ENCODE measurements at regions not wholly inside any gene's neighbourhood (a gene's known extent, or its start where the extent isn't known, plus 50 kb on each side); places are given as distances from the start of the nearest gene placed in this dataset.

- no peak for DNase-seq
These were observed 59.9 kb upstream of the AP1S2 start for GRCh38 chrX:15914486-15914885.

DNA sequence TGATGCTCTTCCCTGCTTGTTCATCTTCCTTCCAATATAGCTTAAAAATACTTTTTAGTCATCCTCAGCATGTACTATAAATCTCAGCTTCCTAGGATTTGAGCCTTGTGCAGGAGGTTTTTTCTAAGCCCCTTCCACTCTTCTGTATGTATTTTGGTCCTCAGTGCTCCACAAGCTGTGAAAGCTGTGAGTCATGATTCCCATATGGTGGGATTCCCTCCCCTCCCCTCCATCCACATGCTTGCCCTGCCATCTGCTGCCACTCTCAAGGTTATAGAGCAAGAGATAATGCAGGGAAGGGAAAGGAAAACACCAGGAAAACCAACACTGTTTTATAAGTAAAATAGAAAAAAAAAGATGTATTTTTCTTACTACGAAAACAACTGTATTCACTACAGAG is 58.5 kb upstream of the AP1S2 start:
- no peak for DNase-seq

GRCh38 chrX:15911734-15912550 is 57.3 kb upstream of the AP1S2 start:
- no peak for DNase-seq

DNA sequence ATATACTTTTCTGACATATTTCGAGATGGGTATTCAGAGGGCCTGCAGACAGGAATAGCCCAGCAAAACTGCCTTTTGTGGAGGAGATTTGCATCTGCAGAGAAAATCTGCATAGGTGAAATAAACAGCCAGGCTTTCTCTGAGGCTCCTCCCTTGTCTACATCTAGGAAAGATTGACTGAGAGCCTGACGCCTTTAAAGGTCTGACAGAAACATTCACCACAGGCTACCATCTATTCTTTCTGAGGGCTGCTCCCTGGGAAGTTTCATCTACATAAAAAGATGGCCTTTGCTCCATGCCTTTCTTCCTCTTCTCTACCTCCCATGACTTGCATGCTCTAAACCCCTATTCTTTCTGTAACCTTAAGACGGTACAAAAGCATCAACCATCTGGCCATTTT is 55.0 kb upstream of the AP1S2 start:
- DNase-seq = no peak

DNA sequence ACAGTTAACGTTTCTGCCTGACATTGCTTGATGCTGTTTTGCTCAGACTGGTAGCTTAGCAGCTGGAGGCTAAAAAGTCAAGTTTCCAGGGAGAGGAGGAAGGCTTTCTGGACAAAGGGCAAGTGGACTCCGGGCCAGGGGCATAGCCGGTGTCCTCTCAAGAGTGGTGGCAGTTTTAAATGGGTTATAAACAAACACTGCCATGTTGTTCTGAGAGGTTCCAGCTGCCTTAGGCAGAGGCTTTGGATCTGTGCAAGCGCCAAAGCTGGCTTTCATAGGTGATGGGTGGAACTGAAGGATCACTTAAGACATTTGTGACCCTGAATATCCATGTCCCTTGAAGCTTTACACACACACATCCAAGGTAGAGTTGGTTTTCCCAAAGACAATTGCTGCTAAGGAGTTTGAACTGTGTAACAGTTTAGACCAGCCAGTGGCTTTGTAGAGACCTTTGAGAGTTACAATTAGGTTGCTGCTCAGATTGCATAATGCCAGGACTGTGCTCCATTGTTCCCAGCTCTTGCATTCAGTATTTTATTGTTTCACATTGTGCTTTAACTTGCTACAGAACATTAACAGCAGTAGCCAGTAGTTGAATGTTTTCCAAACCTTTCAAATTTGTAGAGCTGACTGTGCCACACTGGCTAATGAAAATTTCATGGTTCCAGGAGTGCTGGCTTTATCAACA is 54.1 kb upstream of the AP1S2 start:
- no peak for DNase-seq

DNA sequence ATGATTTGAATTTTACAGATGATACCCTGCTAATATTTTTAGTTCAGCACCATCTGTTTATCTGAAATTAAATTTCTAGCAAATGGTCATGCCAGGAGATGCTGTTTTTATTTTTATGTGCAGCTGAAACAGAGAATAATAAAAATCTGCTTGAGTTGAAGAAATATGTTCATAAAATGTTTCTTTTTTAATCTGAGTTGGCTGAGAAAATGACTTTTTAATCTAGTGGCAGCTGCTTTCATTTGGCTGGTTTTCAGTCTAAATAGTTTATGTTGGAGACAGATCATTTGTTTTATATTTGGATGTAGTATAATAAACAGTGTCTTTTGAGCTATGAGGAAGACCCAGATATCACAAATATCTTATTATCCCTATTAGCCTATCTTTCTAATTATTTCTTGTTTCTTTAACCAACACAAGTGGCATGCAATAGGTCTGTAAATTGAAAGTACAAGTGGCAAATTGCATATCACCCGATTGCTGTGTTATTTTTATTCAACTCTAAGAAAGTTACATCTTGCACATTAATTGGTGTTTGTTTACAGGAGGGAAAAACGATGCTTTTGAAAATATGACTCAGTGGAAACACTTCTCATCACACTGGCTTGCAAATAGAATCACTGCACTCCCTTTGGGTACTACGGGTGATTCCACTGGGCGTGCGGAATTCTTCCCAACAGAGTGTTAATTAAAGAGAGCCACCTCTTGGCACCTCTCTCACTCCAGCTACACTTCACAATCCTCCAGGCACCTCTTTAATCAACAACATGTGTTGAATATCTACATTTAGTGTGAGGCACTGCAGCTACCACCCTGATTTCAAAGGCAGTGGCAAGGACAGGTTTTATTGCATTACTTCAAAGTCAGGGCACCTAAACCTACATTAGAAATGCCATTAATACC is 51.7 kb upstream of the AP1S2 start:
- DNase-seq = no peak

Data from stimulated activated CD4-positive, alpha-beta T cell treated with anti-CD3 and anti-CD28 coated beads, Interleukin-1b, Interleukin-23, amount 100 ng/mL, for 48 hours (primary cell).